PC-9 (cell line): ENCODE measurements at regions not wholly inside any gene's neighbourhood (a gene's known extent, or its start where the extent isn't known, plus 50 kb on each side); places are given as distances from the start of the nearest gene placed in this dataset.

Source experiments
- BruUV-seq: library from RNA; stranded (reverse); fragments of 400-500 nt; replicated peaks from 2 replicates; lab custom pipeline; 2021; lab: Mats Ljungman, UMichigan
- CTCF ChIA-PET: fragments of 300-600 bp; sonication (Branson Sonifier 250); formaldehyde crosslinking; loops from one replicate; lab custom pipeline; 2022; ENCODE audit warnings: antibody characterized with exemption; lab: Charles Lee
- POLR2A ChIA-PET: fragments of 300-600 bp; sonication (Branson Sonifier 250); formaldehyde crosslinking; loops from one replicate; lab custom pipeline; 2022; ENCODE audit warnings: antibody characterized with exemption; ENCODE audit not compliant: unreplicated experiment; lab: Charles Lee
- DNase-seq, 2 experiments: peaks; one replicate each; pipeline versions ENCODE4 v3.0.0 to v3.0.0-alpha.2; 2015 to 2022; ENCODE audit warnings: mixed read lengths in 1 of 2
- H2AFZ ChIP-seq: fragments of 200-600 bp; sonication (generic); 2 replicates; pipeline ENCODE4 v1.8.1; 2017; ENCODE audit warnings: antibody characterized with exemption
- H3F3A ChIP-seq: fragments of 200-600 bp; sonication (generic); 2 replicates; pipeline ENCODE4 v1.8.1; 2017; ENCODE audit warnings: antibody characterized with exemption, mild to moderate bottlenecking, low read depth; ENCODE audit not compliant: insufficient read depth
- H3K27ac ChIP-seq: fragments of 200-600 bp; sonication (generic); 2 replicates; pipeline ENCODE4 v1.6.1; 2016; ENCODE audit warnings: mixed run types
- H3K27me3 ChIP-seq: fragments of 200-600 bp; sonication (generic); 2 replicates; pipeline ENCODE4 v1.6.1; 2016; ENCODE audit warnings: low read depth, mixed run types; ENCODE audit not compliant: insufficient read depth
- H3K36me3 ChIP-seq: fragments of 200-600 bp; sonication (generic); 2 replicates; pipeline ENCODE4 v1.6.1; 2016; ENCODE audit warnings: low read depth, mixed run types
- H3K4me1 ChIP-seq: fragments of 200-600 bp; sonication (generic); replicated peaks from 2 replicates; pipeline ENCODE4 v1.6.1; 2016; ENCODE audit warnings: mixed run types; ENCODE audit not compliant: insufficient read depth
- H3K4me2 ChIP-seq: fragments of 200-600 bp; sonication (generic); 2 replicates; pipeline ENCODE4 v1.6.1; 2017; ENCODE audit warnings: mixed run types
- H3K4me3 ChIP-seq: fragments of 200-600 bp; sonication (generic); 2 replicates; pipeline ENCODE4 v1.6.1; 2016; ENCODE audit warnings: mixed run types
- H3K79me2 ChIP-seq: fragments of 200-600 bp; sonication (generic); 2 replicates; pipeline ENCODE4 v1.6.1; 2017; ENCODE audit warnings: low read depth, mixed run types
- H3K9me2 ChIP-seq: fragments of 200-600 bp; sonication (generic); 2 replicates; pipeline ENCODE4 v1.8.1; 2017; ENCODE audit warnings: mild to moderate bottlenecking; ENCODE audit not compliant: insufficient read depth
- H3K9me3 ChIP-seq: fragments of 200-600 bp; sonication (generic); 2 replicates; pipeline ENCODE4 v1.8.1; 2016; ENCODE audit warnings: low read depth; ENCODE audit not compliant: insufficient read depth
- H4K20me1 ChIP-seq: fragments of 200-600 bp; sonication (generic); 2 replicates; pipeline ENCODE4 v1.8.1; 2017; ENCODE audit not compliant: insufficient read depth
- CTCF ChIP-seq: fragments of 200-600 bp; sonication (generic); conservative IDR thresholded peaks from 2 replicates; pipeline ENCODE4 v1.6.1; 2017; ENCODE audit warnings: mixed run types, antibody characterized with exemption, mild to moderate bottlenecking, moderate library complexity
- EZH2 ChIP-seq: fragments of 200-600 bp; sonication (generic); IDR thresholded peaks from 2 replicates; pipeline ENCODE4 v1.8.0; 2017; ENCODE audit warnings: antibody characterized with exemption, low read depth
- intact Hi-C: fragments of 100-400 bp; cut with micrococcal nuclease; formaldehyde crosslinking; loops from one replicate; pipeline ENCODE4 v1.10.0; 2022; ENCODE audit not compliant: unreplicated experiment

GRCh38 chr11:116557282-116557681 is 215.5 kb downstream of the BUD13 start:
- no peak overlapping the region for H3K27ac ChIP-seq
- no peaks in the 10 kb centered on the region for H3K4me1 ChIP-seq
- no peaks in the 10 kb centered on the region for H4K20me1 ChIP-seq
- H3F3A ChIP-seq, result no peaks in the 10 kb centered on the region
- no peak for DNase-seq
- intact Hi-C loops, result no loop called here
- no peak overlapping the region for H3K4me3 ChIP-seq
- H3K9me2 ChIP-seq, result no peaks in the 10 kb centered on the region
- H3K27me3 ChIP-seq, result peaks cover 92% of the 10 kb centered on the region
- ChIA-PET POLR2A (no interaction called here), CTCF (no interaction called here)
- H3K79me2 ChIP-seq, result no peaks in the 10 kb centered on the region
- no peak overlapping the region for H3K4me2 ChIP-seq
- TF ChIP-seq EZH2 (no peak), CTCF (no peak)
- BruUV-seq, result no TSS peak
- no peaks in the 10 kb centered on the region for H3K9me3 ChIP-seq
- H3K36me3 ChIP-seq, result no peaks in the 10 kb centered on the region
- H2AFZ ChIP-seq, result no peak overlapping the region

- H3K9me3 ChIP-seq, result no peaks in the 10 kb centered on the region
- no peaks in the 10 kb centered on the region for H3K4me1 ChIP-seq
- H3K9me2 ChIP-seq, result no peaks in the 10 kb centered on the region
- intact Hi-C loops, result no loop called here
- POLR2A ChIA-PET, result no interaction called here
- H3F3A ChIP-seq, result no peaks in the 10 kb centered on the region
- CTCF ChIA-PET, result no interaction called here
- TF ChIP-seq CTCF (no peak), EZH2 (no peak)
- peaks cover 91% of the 10 kb centered on the region for H3K27me3 ChIP-seq
- no peaks in the 10 kb centered on the region for H3K79me2 ChIP-seq
- H3K4me2 ChIP-seq, result no peak overlapping the region
- H3K4me3 ChIP-seq, result no peak overlapping the region
- H2AFZ ChIP-seq, result no peak overlapping the region
- BruUV-seq, result no TSS peak
- no peaks in the 10 kb centered on the region for H3K36me3 ChIP-seq
- H3K27ac ChIP-seq, result no peak overlapping the region
- no peaks in the 10 kb centered on the region for H4K20me1 ChIP-seq
- DNase-seq, result no peak
These were observed 216.3 kb downstream of the BUD13 start for GRCh38 chr11:116556483-116556882.

DNA sequence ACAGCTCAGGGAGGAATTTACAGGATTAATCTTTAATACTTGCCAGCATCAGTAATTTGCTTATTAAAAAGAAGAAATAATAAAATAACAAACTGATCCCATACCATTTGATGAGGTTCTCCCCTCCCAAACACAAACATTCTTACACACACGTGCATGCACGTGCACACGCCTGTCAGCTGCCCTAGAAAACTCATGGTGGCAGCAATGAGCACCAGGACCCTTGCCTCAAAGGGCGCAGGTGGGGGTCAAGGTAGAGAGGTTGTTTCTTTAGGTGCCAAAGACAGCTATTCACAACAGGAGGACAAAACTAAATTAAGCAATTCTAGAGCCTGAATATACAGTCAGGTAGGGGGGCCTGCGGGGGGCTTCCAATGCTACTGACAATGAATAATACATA is 219.3 kb downstream of the BUD13 start:
- Histone ChIP-seq H2AFZ (no peak overlapping the region), H3F3A (no peaks in the 10 kb centered on the region), H3K36me3 (no peaks in the 10 kb centered on the region), H3K4me1 (no peaks in the 10 kb centered on the region), H3K27me3 (peaks cover 91% of the 10 kb centered on the region), H3K9me3 (no peaks in the 10 kb centered on the region), H3K4me2 (no peak overlapping the region), H4K20me1 (no peaks in the 10 kb centered on the region), H3K4me3 (no peak overlapping the region), H3K79me2 (no peaks in the 10 kb centered on the region), H3K27ac (no peak overlapping the region), H3K9me2 (no peaks in the 10 kb centered on the region)
- ChIA-PET POLR2A (no interaction called here), CTCF (interaction anchor here (0.7 kb wide), 1 partner anchor 157 kb away, joined by 7 read pairs; no protein-coding TSS in a partner anchor)
- TF ChIP-seq EZH2 (no peak), CTCF (no peak)
- intact Hi-C loops, result no loop called here
- no TSS peak for BruUV-seq
- no peak for DNase-seq
